Keratinocyte (primary cell): ENCODE measurements at regions not wholly inside any gene's neighbourhood (a gene's known extent, or its start where the extent isn't known, plus 50 kb on each side); places are given as distances from the start of the nearest gene placed in this dataset.

ENCODE experiments used
- CTCF ChIP-seq, 3 experiments: IDR thresholded peaks in 1 of 3; conservative IDR thresholded peaks in 1 of 3; optimal IDR thresholded peaks in 1 of 3; 2 replicates in 2 of 3; 3 replicates in 1 of 3; pipeline versions ENCODE3 to v1.5.1; 2011; ENCODE audit warnings: low read length in 3 of 3, mild to moderate bottlenecking in 3 of 3, moderate library complexity in 2 of 3, control low read depth in 1 of 3, inconsistent platforms in 1 of 3; ENCODE audit not compliant: insufficient read depth in 2 of 3; ENCODE audit errors: extremely low read depth in 1 of 3
- EZH2 ChIP-seq: IDR thresholded peaks from one replicate; pipeline ENCODE4 v1.6.1; 2012; ENCODE audit warnings: inconsistent platforms, mild to moderate bottlenecking, low read length, moderate library complexity

- TF ChIP-seq CTCF (optimal IDR thresholded peaks at IDR 0.05 in 1 of 3, IDR thresholded peaks at IDR 0.05 in 1 of 3, conservative IDR thresholded peaks at IDR 0.05 in 1 of 3; ENCODE audit: extremely low read depth in 1 of 3, insufficient read depth in 2 of 3, low read length in 3 of 3): no peak
- TF ChIP-seq EZH2: no peak
Measured at GRCh38 chr4:169330811-169331210, 60.1 kb upstream of the SH3RF1 start.
